Stimulated activated CD4-positive, alpha-beta T cell treated with anti-CD3 and anti-CD28 coated beads, Interleukin-15, amount 100 ng/mL, for 1 hour (primary cell): ENCODE measurements at regions not wholly inside any gene's neighbourhood (a gene's known extent, or its start where the extent isn't known, plus 50 kb on each side); places are given as distances from the start of the nearest gene placed in this dataset.

Experiments used
- DNase-seq, 2 donors: peaks; one replicate each; pipeline ENCODE4 v3.0.0-alpha.2; 2020; ENCODE audit warnings: low read depth in 1 of 2, low spot score in 1 of 2

DNA sequence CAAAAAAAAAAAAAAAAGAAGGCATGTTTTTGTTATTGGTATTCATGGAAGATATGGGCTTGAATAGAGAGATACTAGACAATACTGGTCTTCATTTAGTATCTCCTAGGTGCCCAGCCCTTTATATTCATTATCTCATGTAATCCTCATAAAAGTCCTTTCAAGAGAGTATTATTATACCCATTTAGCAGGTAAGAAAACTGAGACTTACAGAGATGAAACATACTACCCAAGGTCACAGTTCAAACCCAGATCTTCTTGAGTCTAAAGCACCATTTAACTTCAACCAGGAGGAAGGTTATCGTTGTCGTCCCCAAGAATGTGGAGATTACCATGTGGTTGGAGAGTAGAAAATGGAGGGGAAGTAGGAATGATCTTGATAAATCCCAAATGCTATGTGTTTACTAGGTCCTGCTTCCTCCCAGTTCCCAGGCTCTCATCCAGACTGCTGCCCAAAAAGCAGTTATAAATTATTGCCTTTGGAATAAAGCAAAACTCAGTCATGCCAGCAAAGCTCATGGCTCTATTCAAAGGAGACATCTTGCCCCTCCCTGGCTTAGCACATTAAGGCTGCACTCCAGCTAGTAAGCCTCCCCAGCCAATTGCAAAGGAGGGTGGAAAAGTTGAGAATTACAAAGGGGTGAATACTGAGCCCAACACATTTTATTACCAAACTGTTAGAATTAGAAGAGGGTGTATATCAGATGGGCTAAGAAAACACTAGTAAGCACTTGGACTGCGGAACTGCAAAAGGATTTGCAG is 163.9 kb downstream of the PIK3R1 start:
- DNase-seq: no peak

DNA sequence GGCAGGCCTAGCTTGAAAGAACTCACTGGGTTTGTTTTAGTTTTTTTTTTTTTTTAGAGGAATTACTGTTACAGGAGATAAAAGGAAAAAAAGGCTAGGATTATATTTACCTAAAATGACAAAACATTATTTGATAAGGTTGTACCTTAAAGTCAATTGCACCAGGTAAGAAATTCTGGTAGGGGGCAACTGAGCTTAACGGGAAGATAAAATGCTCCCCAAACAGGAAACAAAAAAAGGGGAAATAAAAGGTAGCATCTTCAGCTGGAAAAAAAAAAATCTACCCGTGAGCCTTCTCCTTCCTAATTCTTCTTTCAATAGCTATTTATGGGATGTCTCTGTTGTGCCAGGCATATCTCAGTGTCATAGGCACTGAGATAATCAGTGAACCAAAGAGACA is 164.5 kb downstream of the PIK3R1 start:
- DNase-seq: no peak

DNA sequence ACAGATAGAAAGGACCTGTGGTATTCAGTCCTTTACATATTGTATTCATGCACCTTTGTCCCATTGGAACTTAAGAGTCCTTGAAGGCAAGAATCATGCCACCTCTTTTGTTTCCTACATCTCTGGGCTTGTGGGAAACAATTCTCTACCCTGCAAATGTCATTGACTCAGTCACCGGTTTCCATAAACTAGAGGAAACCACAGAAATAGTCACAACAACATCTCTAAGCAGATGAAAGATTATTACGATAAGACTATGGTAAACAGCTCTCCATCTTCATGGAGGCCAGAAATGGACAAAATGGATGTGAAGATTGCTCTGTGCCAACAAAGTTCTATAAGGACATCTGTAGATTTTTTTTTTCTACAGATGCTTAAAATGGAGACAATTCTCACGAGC is 165.5 kb downstream of the PIK3R1 start:
- no peak for DNase-seq

DNA sequence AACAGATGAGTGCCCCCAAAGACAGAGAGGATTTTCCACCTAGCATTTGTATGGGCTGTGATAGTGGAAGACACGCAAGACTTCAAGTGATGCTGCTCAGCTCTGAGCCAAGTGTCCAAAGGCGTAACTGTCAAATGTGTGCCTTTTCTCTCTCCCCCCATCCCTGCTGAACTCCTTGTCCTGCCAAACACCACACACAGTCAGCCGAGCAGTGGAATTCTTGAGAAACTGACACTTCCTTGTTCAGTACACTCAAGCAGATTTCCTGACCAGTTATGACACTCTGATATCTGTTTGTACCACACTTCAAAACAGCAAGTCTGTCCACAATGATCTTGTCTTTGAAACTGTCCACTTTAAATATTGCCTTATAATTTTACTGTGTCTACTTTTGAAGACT is 166.4 kb downstream of the PIK3R1 start:
- DNase-seq: no peak

DNA sequence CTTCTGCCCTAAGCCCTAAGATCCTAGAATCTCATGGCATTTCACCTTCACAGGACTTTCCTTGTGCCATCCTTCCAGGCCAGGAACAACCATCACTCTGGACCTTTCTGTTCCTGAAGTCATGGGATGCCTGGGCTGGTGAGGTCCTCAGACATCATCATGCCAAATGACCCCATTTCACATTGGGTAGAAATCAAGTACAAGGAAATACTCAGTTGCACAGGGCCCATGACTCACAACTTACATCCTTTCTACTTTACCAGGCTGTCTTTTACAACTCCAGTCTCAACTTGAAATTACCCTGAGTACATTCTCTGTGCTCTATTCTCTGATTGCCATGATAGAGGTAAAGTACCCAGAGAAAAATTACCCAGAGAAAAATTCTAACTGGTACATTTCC is 167.1 kb downstream of the PIK3R1 start:
- DNase-seq: no peak

DNA sequence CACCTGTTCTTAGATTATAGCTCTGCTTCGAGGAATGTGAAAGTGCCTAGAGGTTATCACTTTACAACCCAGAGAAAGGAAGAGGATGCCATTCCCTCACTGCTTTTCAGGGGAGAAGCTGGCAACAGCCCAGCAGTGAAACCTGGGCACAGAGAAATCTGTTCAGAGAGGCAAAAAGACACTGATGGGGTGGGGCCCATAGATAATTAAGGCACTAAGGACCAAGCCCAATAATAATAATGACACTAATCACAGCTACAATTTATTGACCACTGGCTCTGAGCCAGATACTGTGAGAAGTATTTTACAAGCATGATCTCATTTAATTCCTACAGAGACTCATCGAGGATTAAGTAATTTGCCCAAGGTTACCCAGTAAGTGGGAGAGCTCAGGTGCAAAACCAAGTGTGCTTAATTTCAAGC is 168.3 kb downstream of the PIK3R1 start:
- no peak for DNase-seq

DNA sequence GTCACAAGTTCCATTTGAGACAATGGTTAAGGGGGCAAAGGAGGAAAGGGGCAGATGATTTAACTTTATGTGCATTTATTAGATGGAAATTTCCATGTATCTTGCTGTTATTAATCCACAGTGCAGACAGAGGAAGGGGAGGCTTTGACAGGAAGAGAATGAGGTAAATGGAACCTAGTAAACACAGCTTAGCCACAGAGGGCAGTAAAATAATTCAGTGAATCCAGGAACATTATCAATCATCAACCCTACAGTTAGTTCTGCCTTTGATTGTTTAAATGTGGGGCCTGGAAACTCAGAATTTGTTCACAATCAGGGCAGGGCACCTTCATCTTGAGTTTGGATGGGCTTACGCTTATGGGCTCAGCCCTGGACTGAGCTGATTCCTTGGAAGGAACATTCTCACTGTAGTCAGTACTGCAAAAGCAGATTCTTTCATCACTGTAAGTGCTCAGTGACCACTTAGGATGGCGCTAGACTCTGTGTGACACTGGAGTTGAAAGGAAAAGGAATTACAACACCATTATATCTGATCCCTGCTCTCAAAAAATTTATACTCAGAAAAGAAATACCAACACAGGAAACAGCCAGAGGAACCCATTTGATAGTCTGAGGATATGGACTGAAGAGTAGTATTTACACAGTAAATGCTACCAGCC is 169.5 kb downstream of the PIK3R1 start:
- DNase-seq: no peak

DNA sequence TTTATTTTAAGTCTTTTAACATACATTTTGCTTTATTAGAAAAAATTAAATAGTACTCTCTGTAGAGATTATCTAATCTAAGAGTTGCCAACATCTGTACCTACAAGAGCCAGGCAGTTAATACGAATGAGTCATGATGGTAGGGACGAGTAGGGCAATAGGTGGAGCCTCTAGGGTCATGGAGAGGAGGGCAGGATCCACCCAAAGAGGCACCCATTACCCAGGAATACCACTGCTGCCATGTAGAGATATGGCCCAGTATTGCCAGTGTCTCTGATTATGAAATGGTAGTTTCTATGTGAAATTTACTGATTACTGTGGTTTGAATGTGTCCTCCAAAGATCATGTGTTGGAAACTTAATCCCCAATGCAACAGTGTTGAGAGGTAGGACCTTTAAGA is 170.4 kb downstream of the PIK3R1 start:
- no peak for DNase-seq

DNA sequence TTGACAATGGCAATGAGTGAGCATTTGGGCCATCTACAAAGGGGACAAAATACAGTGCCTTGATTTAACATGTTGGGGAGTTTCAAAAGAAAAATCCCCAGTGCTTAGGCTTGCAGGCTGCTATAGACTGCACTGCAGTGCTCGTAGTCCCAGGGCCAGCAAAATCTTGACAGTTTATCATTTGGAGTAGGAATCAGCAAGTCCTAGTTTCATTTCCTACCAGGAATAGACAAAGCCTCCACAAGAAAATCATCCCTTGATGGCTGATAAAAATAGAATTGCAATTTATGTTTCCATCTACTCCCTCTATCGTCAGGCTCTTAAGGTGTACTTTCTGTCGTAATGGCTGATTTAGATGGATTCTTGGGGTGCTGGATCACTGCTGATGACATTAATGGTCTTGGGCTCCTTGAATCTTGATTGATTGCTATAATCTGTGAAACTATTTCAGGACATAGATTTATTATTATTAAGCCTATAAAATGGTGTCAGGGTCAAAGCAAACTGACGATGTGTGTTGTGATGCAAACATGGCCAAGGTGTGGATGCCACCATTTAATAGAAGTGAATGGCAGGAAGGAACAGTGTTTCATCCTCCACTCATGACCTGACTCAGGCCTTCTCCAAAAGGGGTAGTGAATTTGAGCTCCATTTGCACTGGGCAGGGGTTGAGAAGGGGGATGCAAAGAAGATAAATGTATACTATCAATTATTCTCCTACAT is 171.7 kb downstream of the PIK3R1 start:
- DNase-seq: no peak

DNA sequence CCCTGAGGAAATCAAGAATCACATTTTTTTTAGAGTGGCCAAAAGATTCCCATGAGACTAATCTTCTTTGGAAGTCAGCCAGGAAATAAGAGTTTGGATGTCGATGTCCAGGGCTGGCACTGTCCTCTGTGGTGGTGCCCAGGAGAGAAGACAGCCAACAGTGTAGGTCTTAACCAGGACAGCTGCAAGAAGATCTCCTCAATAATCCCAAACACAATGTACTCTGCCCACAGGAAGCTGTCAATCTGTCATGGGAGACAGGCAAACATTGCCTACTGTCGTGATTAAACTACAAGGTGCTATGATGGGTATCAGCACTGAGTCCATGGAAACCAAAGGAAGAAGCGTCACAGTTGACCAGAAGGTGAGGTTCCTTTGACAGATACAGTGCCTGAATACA is 174.1 kb downstream of the PIK3R1 start:
- DNase-seq: no peak

DNA sequence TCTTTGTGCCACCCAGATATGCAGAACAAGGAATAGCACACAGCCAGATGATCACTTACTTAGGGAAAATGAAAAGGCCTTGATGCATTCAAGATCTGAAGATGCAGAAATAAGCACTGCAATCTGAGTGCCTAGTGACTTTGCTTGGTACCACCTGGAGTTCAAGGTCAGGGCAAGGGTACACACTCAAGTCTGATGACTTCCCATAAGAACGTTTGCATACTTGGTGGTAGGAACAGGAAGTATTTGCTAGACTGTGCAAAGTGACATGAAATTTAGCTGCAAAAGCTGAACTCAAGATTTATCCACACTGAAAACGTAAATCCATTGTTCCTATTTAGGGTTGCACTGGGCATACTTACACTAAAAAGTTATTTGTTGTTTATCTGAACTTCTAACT is 177.1 kb downstream of the PIK3R1 start:
- DNase-seq: no peak

DNA sequence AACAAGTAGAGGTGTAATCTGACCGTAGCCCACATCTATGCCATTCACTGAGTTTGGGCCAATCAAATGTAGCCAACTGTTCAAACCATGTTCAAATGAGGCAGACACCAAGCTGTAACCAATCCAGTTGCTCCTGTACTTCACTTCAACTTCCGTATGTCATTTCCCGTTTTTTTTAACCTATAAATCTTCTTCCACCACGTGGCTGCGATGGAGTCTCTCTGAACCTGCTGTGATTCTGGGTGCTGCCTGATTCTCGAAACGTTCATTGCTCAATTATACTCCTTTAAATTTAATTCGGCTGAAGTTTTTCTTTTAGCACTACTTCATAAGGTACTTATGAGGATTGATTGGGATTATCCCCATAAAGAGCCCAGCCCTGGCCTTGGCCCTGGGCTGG is 179.7 kb downstream of the PIK3R1 start:
- DNase-seq: no peak

DNA sequence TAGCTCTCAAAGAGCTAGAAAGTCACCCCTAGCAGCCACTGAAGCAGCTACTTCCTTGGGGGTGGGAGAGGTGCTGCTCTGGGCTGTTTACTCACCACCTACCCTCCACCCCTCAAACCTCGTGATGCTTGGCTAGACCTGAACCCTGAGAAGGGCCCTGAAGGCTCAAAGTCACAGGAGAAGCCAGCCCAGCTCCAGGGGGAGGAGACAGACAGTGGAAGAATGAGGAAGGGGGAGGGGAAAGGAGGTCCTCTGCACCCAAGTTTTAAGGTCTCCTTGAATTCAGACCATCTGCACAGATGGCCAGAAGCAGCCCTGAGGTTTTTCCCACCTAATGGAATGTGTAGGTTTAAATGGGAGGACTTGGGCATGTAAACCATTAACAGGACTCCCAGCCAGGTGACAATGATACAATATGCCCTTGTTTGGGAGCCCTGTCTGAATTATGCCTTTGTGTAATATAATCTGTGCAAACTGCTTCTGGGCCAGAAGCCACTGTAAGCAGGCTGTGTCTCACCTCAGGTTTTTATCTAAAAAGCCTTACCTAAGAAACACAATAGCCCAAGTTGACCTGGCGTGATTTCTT is 180.5 kb downstream of the PIK3R1 start:
- no peak for DNase-seq

DNA sequence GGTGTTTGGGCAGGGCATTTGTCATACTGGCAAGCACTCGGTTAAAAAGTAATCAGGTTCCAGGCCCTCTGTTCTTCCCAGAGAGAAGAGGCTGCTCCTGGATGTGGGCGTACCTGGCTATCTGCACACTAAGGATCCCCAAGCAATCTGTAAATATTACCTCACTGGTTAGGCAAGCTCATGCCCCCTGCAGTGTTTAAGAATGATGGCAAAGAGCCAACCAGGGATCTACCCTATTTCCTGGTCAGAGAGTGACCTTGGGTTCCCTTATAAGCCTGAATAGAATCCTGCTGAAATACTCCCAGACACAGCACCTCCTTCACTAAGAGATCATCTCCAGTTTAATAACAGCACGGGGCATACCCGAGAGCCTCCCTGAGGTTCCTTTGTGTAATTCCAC is 181.2 kb downstream of the PIK3R1 start:
- DNase-seq: no peak

DNA sequence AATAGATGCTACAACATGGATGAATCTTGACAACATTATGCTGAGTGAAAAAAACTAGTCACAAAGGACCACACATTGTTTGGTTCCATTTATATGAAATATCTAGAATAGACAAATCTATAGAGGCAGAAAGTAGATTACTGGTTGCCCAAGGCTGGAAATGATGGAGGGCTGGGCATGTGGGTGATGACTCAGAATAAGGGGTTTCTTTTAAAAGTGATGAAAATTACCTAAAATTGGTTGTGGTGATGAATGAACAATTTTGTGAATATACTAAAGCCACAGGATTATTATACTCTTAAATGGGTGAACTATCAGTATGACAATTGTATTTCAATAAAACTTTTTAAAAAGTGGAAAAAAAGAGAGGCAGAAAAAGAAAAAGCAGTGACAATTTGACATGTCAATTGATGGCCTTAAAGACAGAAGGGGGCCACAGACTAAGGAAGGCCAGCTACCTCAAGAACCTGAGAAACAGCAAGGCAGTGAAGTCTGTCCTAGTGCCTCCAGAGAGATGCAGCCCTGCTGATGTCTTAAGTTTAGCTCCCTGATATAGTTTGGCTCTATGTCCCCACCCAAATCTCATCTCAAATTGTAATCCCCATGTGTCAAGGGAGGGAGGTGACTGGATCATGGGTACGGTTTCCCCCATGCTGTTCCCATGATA is 182.7 kb downstream of the PIK3R1 start:
- DNase-seq: no peak

DNA sequence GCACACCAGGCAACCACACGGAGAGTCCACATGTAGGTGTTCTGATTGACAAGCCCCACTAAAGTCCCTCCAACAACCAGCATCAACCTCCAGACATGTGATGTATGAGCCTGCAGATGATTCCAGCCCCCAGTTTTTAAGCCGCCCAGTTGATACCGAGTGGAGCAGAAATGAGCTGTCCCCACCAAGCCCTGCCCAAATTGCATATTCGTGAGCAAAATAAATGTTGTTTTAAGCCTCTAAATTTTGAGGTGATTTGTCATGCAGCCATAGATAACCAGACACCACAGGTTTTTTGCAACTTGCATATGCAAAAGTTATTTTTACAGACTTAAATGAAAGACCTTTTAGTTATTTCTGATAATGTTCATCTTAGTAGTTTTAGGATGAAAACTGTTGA is 187.7 kb downstream of the PIK3R1 start:
- DNase-seq: no peak

DNA sequence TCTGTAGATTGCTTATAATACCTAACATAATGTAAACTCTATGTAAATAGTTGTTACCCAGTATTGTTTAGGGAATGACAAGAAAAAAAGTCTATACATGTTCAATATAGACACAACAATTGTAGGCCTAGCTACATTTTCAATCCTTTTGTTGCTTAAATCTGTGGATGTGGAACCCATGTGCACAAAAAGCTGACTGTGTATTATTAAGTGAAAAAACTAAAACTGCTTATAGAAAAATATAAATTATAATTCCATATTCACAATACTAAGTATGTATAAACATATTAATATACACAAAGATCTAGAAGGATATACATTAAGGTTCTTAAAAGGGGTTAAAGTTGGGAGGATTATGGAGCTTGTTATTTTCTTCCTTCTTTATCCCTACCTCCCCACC is 188.7 kb downstream of the PIK3R1 start:
- DNase-seq: no peak

DNA sequence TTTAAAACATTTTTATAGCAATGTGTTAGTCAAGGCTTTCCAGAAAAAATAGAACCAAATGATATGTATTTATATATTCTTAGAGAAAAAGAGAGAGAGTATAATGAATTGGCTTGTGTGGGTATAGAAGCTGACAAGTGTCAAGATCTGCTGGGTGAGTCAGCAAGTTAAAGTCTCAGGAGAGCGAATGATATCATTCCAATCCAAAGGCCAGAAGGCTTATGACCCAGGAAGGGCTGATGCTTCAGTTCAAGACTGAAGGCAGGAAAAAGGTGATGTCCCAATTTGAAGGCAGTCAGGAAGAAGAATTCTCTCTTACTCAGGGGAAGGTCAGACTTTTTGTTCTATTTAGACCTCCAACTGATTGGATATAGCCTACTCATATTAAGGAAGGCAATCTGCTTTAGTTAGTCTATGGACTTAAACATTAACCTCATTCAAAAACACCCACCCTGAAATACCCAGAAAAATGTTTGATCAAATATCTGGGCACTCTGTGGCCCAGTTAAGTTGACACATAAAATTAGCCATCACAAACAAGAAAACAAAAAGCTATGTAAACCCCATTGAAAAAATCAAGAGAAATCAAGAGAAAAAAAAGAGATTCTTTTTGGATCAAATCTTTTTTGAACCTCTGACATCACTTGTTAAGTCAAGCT is 189.6 kb downstream of the PIK3R1 start:
- no peak for DNase-seq

DNA sequence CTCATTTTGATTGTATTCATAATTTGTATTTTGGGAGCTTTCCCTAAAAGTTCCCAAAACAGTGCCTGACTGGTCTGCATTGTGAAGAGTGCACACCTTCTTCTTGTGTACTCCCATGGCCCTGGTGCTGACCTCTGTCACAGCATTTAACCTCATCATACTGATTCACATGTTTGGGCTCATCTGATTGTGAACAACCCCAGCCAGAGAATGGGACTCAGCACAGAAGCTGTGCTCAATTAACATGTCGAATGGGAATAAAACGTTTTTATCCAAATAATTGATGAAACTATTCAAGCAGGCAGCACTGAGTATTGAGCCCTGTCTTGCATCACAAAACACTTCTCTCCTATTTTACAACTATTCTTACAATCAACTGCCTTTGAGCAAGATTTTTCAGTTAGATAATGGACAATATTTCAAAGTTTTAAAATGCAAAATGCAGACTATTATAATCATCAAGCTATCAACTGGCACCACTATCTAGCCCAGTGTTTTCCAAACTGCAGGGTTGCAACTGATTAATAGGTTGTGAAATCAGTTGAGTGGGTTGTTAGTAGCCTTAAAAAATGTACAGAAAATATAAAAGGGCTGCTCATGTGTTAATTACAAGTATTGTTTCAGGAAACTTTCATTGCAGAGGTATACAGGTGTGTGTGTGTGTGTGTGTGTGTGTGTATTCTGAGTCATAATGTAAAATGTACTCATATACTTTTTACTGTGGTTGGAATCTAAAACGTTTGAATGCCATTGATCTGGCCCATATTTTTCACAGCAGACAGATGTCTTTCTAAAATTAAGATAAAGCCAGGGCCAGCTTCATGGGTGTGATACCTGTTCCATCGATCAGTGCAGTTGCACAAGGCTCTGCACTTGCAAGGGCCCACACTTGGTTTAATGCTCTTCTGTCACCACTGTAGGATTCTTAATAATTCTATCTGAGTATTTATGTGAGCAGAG is 190.5 kb downstream of the PIK3R1 start:
- no peak for DNase-seq

DNA sequence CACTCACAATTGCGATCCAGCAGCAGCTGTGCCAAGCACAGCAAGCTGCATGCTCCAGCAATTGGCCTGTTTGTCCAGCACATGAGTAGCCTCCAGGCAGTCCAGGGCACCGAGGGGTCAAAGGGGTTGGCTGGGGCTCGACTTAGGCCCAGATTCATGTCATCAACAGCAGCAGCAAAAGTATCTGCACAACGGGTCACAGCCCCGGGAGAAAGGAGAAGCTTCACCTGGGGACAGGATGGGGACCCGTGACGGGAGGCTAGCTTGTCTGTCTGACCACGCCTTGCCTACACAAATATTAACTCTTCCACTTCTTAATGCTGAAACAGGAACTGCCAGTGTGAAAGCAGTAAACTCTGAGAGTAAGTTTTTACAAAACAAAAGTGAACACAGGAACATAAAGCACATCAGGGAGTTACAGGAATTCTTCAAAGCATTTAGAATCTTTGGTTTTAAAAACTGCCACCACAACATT is 191.2 kb downstream of the PIK3R1 start:
- no peak for DNase-seq
